ENCODE measurements at regions not wholly inside any gene's neighbourhood (a gene's known extent, or its start where the extent isn't known, plus 50 kb on each side); places are given as distances from the start of the nearest gene placed in this dataset.

- peak; percentile 58 to 62 for TF ChIP-seq CTCF (conservative IDR thresholded peaks at IDR 0.05 in 1 of 2, IDR thresholded peaks at IDR 0.05 in 1 of 2; ENCODE audit: extremely low read depth in 1 of 2, insufficient read depth in 1 of 2, low read depth in 1 of 2, low read length in 2 of 2)
- TF ChIP-seq EZH2 (IDR thresholded peaks at IDR 0.05; ENCODE audit: borderline replicate concordance, low read length): no peak
Measured at GRCh38 chr9:108468364-108468763, 387.4 kb downstream of the ACTL7B start.
